Natural killer cell (primary cell): ENCODE measurements at regions not wholly inside any gene's neighbourhood (a gene's known extent, or its start where the extent isn't known, plus 50 kb on each side); places are given as distances from the start of the nearest gene placed in this dataset.

Source experiments
- ATAC-seq, 3 donors: fragments of 150-1000 bp in 2 of 3; fragments of 200-7000 bp in 1 of 3; cut with Tn5 transposase; 1 replicate in 1 of 3; 2 replicates in 2 of 3; pipeline ENCODE4 v1.10.0; 2021; ENCODE audit warnings: mild to moderate bottlenecking in 2 of 3, moderate library complexity in 2 of 3
- DNase-seq, 2 donors: peaks; one replicate each; pipeline versions ENCODE4 v3.0.0 to v3.0.0-alpha.2; 2013 to 2021; ENCODE audit warnings: mixed read lengths in 1 of 2
- H3K27ac ChIP-seq: one replicate; pipeline ENCODE4 v1.5.1; 2013; ENCODE audit warnings: mild to moderate bottlenecking, low read length
- H3K27me3 ChIP-seq: one replicate; pipeline ENCODE4 v1.6.1; 2013; ENCODE audit warnings: low read length; ENCODE audit not compliant: control insufficient read depth, insufficient read depth
- H3K36me3 ChIP-seq: one replicate; pipeline ENCODE4 v1.6.1; 2013; ENCODE audit warnings: low read length; ENCODE audit not compliant: control insufficient read depth, insufficient read depth
- H3K4me1 ChIP-seq: one replicate; pipeline ENCODE4 v1.6.1; 2013; ENCODE audit warnings: low read length; ENCODE audit not compliant: control insufficient read depth, insufficient read depth
- H3K4me3 ChIP-seq: one replicate; pipeline ENCODE4 v1.5.1; 2013; ENCODE audit warnings: low read length
- H3K9me3 ChIP-seq: one replicate; pipeline ENCODE4 v1.6.1; 2013; ENCODE audit warnings: low read length; ENCODE audit not compliant: control insufficient read depth, insufficient read depth
- H3K27ac Mint-ChIP-seq, 2 donors: one replicate each; pipeline ENCODE4 v1.8.0; 2022; ENCODE audit warnings: mild to moderate bottlenecking in 2 of 2, mixed read lengths in 2 of 2, moderate library complexity in 1 of 2
- H3K27me3 Mint-ChIP-seq, 2 donors: one replicate each; pipeline ENCODE4 v1.8.0; 2022; ENCODE audit warnings: low read depth in 2 of 2, mixed read lengths in 2 of 2
- H3K36me3 Mint-ChIP-seq: one replicate; pipeline ENCODE4 v1.8.0; 2022; ENCODE audit warnings: mixed read lengths
- H3K4me1 Mint-ChIP-seq, 2 donors: one replicate each; pipeline ENCODE4 v1.8.0; 2022; ENCODE audit warnings: mixed read lengths in 2 of 2
- H3K4me3 Mint-ChIP-seq: one replicate; pipeline ENCODE4 v1.8.0; 2022; ENCODE audit warnings: mild to moderate bottlenecking, moderate library complexity, mixed read lengths
- H3K9me3 Mint-ChIP-seq, 2 donors: one replicate each; pipeline ENCODE4 v1.8.0; 2022; ENCODE audit warnings: mixed read lengths in 2 of 2
- CTCF ChIP-seq: fragments of 200-600 bp; IDR thresholded peaks from one replicate; pipeline ENCODE4 v1.8.0; 2022; ENCODE audit warnings: antibody characterized with exemption
- WGBS: methylation state at CpG from one replicate; pipeline ENCODE4 v1.1.7; 2013; ENCODE audit warnings: missing lambda C conversion rate; ENCODE audit not compliant: insufficient coverage; 5-methylcytosine and 5-hydroxymethylcytosine counted together
- intact Hi-C: fragments of 100-400 bp; cut with micrococcal nuclease; formaldehyde crosslinking; loops from one replicate; pipeline ENCODE4 v1.14.2; 2022

- H3K9me3 Mint-ChIP-seq: peaks cover 12 to 14% of the 10 kb centered on the region in 2 donors
- Histone ChIP-seq H3K9me3 (peaks cover 5% of the 10 kb centered on the region), H3K27me3 (no peaks in the 10 kb centered on the region), H3K4me3 (no peak overlapping the region), H3K4me1 (no peaks in the 10 kb centered on the region), H3K27ac (no peak overlapping the region), H3K36me3 (no peaks in the 10 kb centered on the region)
- no CpG with 5 or more reads among the region's 1 CpG for WGBS
- no peaks in the 10 kb centered on the region for H3K4me1 Mint-ChIP-seq
- intact Hi-C loops: no loop called here
- TF ChIP-seq CTCF: no peak
- ATAC-seq (no peak), DNase-seq (no peak)
- no peak overlapping the region for H3K4me3 Mint-ChIP-seq
- no peaks in the 10 kb centered on the region for H3K27me3 Mint-ChIP-seq
- no peaks in the 10 kb centered on the region for H3K36me3 Mint-ChIP-seq
- H3K27ac Mint-ChIP-seq: no peak overlapping the region
Observed at GRCh38 chr3:65284961-65285360, 597.2 kb upstream of the ADAMTS9 start.

- TF ChIP-seq CTCF: no peak
- DNase-seq (no peak), ATAC-seq (no peak)
- Histone ChIP-seq H3K27me3 (no peaks in the 10 kb centered on the region), H3K9me3 (peaks cover 5% of the 10 kb centered on the region), H3K36me3 (no peaks in the 10 kb centered on the region), H3K4me3 (no peak overlapping the region), H3K27ac (no peak overlapping the region), H3K4me1 (no peaks in the 10 kb centered on the region)
- Mint-ChIP-seq H3K27ac (no peak overlapping the region), H3K4me3 (no peak overlapping the region), H3K4me1 (no peaks in the 10 kb centered on the region), H3K9me3 (peaks cover 10 to 11% of the 10 kb centered on the region in 2 donors), H3K27me3 (no peaks in the 10 kb centered on the region), H3K36me3 (no peaks in the 10 kb centered on the region)
- WGBS: 89% methylated on average over 6 of the region's 6 CpGs
- intact Hi-C loops: no loop called here
Observed at GRCh38 chr3:65284546-65284945, 596.7 kb upstream of the ADAMTS9 start.

GRCh38 chr3:65279225-65279782 is 591.5 kb upstream of the ADAMTS9 start:
- Mint-ChIP-seq H3K27ac (no peak overlapping the region), H3K27me3 (no peaks in the 10 kb centered on the region), H3K9me3 (peaks cover 21% of the 10 kb centered on the region in 2 donors), H3K36me3 (no peaks in the 10 kb centered on the region), H3K4me3 (no peak overlapping the region), H3K4me1 (no peaks in the 10 kb centered on the region)
- WGBS: 84% methylated on average over 3 of the region's 6 CpGs
- Histone ChIP-seq H3K27me3 (no peaks in the 10 kb centered on the region), H3K9me3 (peaks cover 4% of the 10 kb centered on the region), H3K4me3 (no peak overlapping the region), H3K4me1 (no peaks in the 10 kb centered on the region), H3K27ac (no peak overlapping the region), H3K36me3 (no peaks in the 10 kb centered on the region)
- no peak for TF ChIP-seq CTCF
- intact Hi-C loops: no loop called here
- no peak for ATAC-seq
- no peak for DNase-seq

GRCh38 chr3:65277798-65278197 is 590.0 kb upstream of the ADAMTS9 start:
- no peaks in the 10 kb centered on the region for H3K36me3 ChIP-seq
- no peak for TF ChIP-seq CTCF
- H3K27ac Mint-ChIP-seq: no peak overlapping the region
- H3K4me1 Mint-ChIP-seq: no peaks in the 10 kb centered on the region
- no peaks in the 10 kb centered on the region for H3K36me3 Mint-ChIP-seq
- no peak overlapping the region for H3K4me3 ChIP-seq
- no peaks in the 10 kb centered on the region for H3K4me1 ChIP-seq
- peaks cover 4% of the 10 kb centered on the region for H3K9me3 ChIP-seq
- H3K9me3 Mint-ChIP-seq: peaks cover 17 to 18% of the 10 kb centered on the region in 2 donors
- no peak overlapping the region for H3K27ac ChIP-seq
- whole genome bisulfite sequencing: 76% methylated on average over 2 of the region's 2 CpGs
- no peaks in the 10 kb centered on the region for H3K27me3 ChIP-seq
- no peaks in the 10 kb centered on the region for H3K27me3 Mint-ChIP-seq
- no peak overlapping the region for H3K4me3 Mint-ChIP-seq
- DNase-seq (no peak), ATAC-seq (no peak)
- intact Hi-C loops: no loop called here
